Stomach (tissue), 4 donors: ENCODE measurements at regions not wholly inside any gene's neighbourhood (a gene's known extent, or its start where the extent isn't known, plus 50 kb on each side); places are given as distances from the start of the nearest gene placed in this dataset.

ENCODE experiments used
- CTCF ChIP-seq, 7 experiments: fragments of 450-650 bp in 4 of 7; fragments of 200-600 bp in 3 of 7; sonication (generic) in 3 of 7; IDR thresholded peaks; one replicate each; pipeline ENCODE4 v1.5.1; 2016 to 2019; ENCODE audit warnings: antibody characterized with exemption in 7 of 7, control low read depth in 2 of 7, mild to moderate bottlenecking in 1 of 7
- EP300 ChIP-seq: sonication (generic); formaldehyde crosslinking; IDR thresholded peaks from one replicate; pipeline ENCODE4 v1.6.1; 2017; ENCODE audit warnings: antibody characterized with exemption
- POLR2A ChIP-seq, 4 donors: fragments of 450-650 bp; IDR thresholded peaks; one replicate each; pipeline ENCODE4 v1.6.1; 2016; ENCODE audit warnings: antibody characterized with exemption in 4 of 4, control low read depth in 2 of 4, mild to moderate bottlenecking in 1 of 4, moderate library complexity in 1 of 4
- POLR2AphosphoS5 ChIP-seq, 3 donors: sonication (generic); formaldehyde crosslinking; IDR thresholded peaks; one replicate each; pipeline ENCODE4 v1.6.1; 2016; ENCODE audit warnings: antibody characterized with exemption in 3 of 3

- no peak for TF ChIP-seq CTCF (IDR thresholded peaks at IDR 0.05)
- TF ChIP-seq POLR2AphosphoS5 (IDR thresholded peaks at IDR 0.05), result no peak
- no peak for TF ChIP-seq POLR2A (IDR thresholded peaks at IDR 0.05)
- TF ChIP-seq EP300, result no peak
Observed at GRCh38 chr9:29214154-29214689, 1640.9 kb upstream of the C9orf72 start.
